ENCODE measurements at regions not wholly inside any gene's neighbourhood (a gene's known extent, or its start where the extent isn't known, plus 50 kb on each side); places are given as distances from the start of the nearest gene placed in this dataset.
"Not testable (repeated sequence)": the region's sequence is repeated elsewhere in the genome, so short reads cannot be mapped to it uniquely, and the experiment has no call there.

GRCh38 chr3:140870351-140870750, 71.3 kb upstream of the SLC25A36 start:
- no peak overlapping the region for H3K4me3 ChIP-seq (ENCODE audit: low read depth, low read length)
- TF ChIP-seq, protein P1, sequence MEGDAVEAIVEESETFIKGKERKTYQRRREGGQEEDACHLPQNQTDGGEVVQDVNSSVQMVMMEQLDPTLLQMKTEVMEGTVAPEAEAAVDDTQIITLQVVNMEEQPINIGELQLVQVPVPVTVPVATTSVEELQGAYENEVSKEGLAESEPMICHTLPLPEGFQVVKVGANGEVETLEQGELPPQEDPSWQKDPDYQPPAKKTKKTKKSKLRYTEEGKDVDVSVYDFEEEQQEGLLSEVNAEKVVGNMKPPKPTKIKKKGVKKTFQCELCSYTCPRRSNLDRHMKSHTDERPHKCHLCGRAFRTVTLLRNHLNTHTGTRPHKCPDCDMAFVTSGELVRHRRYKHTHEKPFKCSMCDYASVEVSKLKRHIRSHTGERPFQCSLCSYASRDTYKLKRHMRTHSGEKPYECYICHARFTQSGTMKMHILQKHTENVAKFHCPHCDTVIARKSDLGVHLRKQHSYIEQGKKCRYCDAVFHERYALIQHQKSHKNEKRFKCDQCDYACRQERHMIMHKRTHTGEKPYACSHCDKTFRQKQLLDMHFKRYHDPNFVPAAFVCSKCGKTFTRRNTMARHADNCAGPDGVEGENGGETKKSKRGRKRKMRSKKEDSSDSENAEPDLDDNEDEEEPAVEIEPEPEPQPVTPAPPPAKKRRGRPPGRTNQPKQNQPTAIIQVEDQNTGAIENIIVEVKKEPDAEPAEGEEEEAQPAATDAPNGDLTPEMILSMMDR (IDR thresholded peaks at IDR 0.05; ENCODE audit: low read depth, low read length): no peak

- TF ChIP-seq, protein P1 (IDR thresholded peaks at IDR 0.05; ENCODE audit: low read depth, low read length): no peak
- no peak overlapping the region for H3K4me3 ChIP-seq (ENCODE audit: low read depth, low read length)
These were observed 70.6 kb upstream of the SLC25A36 start for GRCh38 chr3:140871022-140871421.

GRCh38 chr3:140872165-140872564, 69.5 kb upstream of the SLC25A36 start:
- H3K4me3 ChIP-seq (ENCODE audit: low read depth, low read length): not testable (repeated sequence)

DNA sequence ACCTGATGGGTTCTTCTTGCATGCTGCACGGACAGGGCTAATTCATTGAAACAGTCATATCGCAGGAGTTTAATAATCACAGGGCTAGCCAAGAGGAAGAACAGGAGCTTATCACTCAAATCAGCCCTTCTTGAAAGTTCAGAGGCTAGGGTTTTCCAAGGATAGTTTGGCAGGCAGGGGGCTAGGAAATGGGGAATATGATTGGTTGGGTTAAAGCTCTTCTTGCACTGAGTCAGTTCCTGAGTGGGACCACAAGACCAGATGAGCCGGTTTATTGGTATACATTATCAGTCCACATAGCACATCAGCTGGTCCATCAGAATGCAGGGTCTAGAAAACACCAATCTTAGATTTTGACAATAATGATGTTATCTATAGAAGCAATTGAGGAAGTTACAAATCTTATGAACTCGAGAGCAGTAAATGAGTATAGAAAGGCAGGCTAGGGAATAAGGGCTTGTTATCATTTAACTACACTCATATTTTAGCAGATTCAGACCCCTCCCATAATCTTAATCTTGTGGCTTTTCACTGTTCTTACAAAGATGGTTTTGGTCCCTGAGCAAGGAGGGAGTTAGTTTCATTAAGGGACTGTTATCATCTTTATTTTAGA, 58.1 kb upstream of the SLC25A36 start:
- TF ChIP-seq, protein P1 (IDR thresholded peaks at IDR 0.05; ENCODE audit: low read depth, low read length): no peak

GRCh38 chr3:140885697-140886096, 55.9 kb upstream of the SLC25A36 start:
- H3K4me3 ChIP-seq (ENCODE audit: low read depth, low read length): not testable (repeated sequence)

More for the DNA sequence above, 58.1 kb upstream of the SLC25A36 start:
- H3K4me3 ChIP-seq (ENCODE audit: low read depth, low read length): no peak overlapping the region

Measured in WI38 (cell line).